OCI-LY1 (cell line): ENCODE measurements at regions not wholly inside any gene's neighbourhood (a gene's known extent, or its start where the extent isn't known, plus 50 kb on each side); places are given as distances from the start of the nearest gene placed in this dataset.

Experiments
- H2AFZ ChIP-seq: fragments of 200-600 bp; sonication (generic), shearing (Covaris generic); 2 replicates; pipeline ENCODE4 v1.6.0; 2014; ENCODE audit warnings: antibody characterized with exemption, mild to moderate bottlenecking, low read length
- H3F3A ChIP-seq: fragments of 200-600 bp; sonication (generic), shearing (Covaris generic); 2 replicates; pipeline ENCODE4 v1.6.0; 2014; ENCODE audit warnings: mild to moderate bottlenecking, antibody characterized with exemption, low read length, moderate library complexity; ENCODE audit not compliant: insufficient read depth
- H3K27ac ChIP-seq: fragments of 200-600 bp; sonication (generic); 2 replicates; pipeline ENCODE4 v1.5.1; 2014; ENCODE audit warnings: low read length, mixed run types, mild to moderate bottlenecking, low read depth; ENCODE audit not compliant: poor library complexity, severe bottlenecking
- H3K27me3 ChIP-seq: fragments of 200-600 bp; sonication (generic); 2 replicates; pipeline ENCODE4 v1.6.0; 2014; ENCODE audit warnings: antibody characterized with exemption, mild to moderate bottlenecking, low read length, moderate library complexity; ENCODE audit not compliant: insufficient read depth
- H3K36me3 ChIP-seq: fragments of 200-600 bp; sonication (generic); 2 replicates; pipeline ENCODE4 v1.6.1; 2014; ENCODE audit warnings: mild to moderate bottlenecking, antibody characterized with exemption, low read length, moderate library complexity, mixed read lengths; ENCODE audit not compliant: insufficient read depth
- H3K4me1 ChIP-seq: fragments of 200-600 bp; sonication (generic); 2 replicates; pipeline ENCODE4 v1.5.1; 2014; ENCODE audit warnings: mild to moderate bottlenecking, low read length, moderate library complexity; ENCODE audit not compliant: insufficient read depth, severe bottlenecking
- H3K4me2 ChIP-seq: fragments of 200-600 bp; sonication (generic), shearing (Covaris generic); 2 replicates; pipeline ENCODE4 v1.6.1; 2014; ENCODE audit warnings: low read length
- H3K4me3 ChIP-seq: fragments of 200-600 bp; sonication (generic); 2 replicates; pipeline ENCODE4 v1.5.1; 2014; ENCODE audit warnings: low read length, low read depth, mild to moderate bottlenecking, mixed read lengths; ENCODE audit not compliant: poor library complexity, severe bottlenecking
- H3K79me2 ChIP-seq: fragments of 200-600 bp; shearing (Covaris generic); 2 replicates; pipeline ENCODE4 v1.6.1; 2016; ENCODE audit warnings: mixed run types, low read length, mixed read lengths; ENCODE audit not compliant: insufficient read depth
- H3K9ac ChIP-seq: fragments of 200-600 bp; sonication (generic), shearing (Covaris generic); 2 replicates; pipeline ENCODE4 v1.6.1; 2014; ENCODE audit warnings: mild to moderate bottlenecking, low read length, mixed read lengths
- H3K9me2 ChIP-seq: fragments of 200-600 bp; sonication (generic), shearing (Covaris generic); 2 replicates; pipeline ENCODE4 v1.6.1; 2014; ENCODE audit warnings: low read depth, mild to moderate bottlenecking, low read length, mixed read lengths
- H3K9me3 ChIP-seq: fragments of 200-600 bp; shearing (Covaris generic); 2 replicates; pipeline ENCODE4 v1.6.1; 2014; ENCODE audit warnings: low read length, mixed read lengths
- H4K20me1 ChIP-seq: fragments of 200-600 bp; sonication (generic), shearing (Covaris generic); 2 replicates; pipeline ENCODE4 v1.6.0; 2016; ENCODE audit warnings: mild to moderate bottlenecking, low read length; ENCODE audit not compliant: insufficient read depth
- EZH2 ChIP-seq: fragments of 200-600 bp; sonication (generic), shearing (Covaris generic); IDR thresholded peaks from 2 replicates; pipeline ENCODE4 v1.8.0; 2017; ENCODE audit warnings: borderline replicate concordance, mixed run types, mild to moderate bottlenecking, antibody characterized with exemption, low read length, moderate library complexity, mixed read lengths
- TF ChIP-seq, protein P1 (sequence below): fragments of 200-600 bp; sonication (generic), shearing (Covaris generic); IDR thresholded peaks from 2 replicates; pipeline ENCODE4 v1.5.1; 2017; ENCODE audit warnings: mild to moderate bottlenecking, antibody characterized with exemption, low read length, moderate library complexity, mixed read lengths

DNA sequence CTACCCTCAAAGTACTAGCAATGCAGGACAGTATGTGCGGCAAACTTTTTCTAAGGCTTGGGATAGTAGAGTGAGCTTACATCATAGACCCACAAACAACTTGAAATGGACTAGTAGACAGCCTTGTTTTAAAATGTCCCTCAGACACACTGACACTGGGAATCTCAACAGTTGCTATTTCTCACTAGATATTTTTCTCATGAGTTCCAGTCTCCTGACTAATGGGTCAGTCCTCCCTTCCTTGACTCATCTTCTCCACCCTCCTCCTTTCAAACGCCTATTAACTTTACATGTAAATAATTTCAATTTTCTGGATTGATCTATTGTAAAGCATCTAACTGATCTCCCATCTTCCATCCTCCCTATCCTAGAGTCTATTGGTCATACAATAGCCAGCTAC lies 308.3 kb upstream of the PREP start:
- Histone ChIP-seq H3F3A (no peaks in the 10 kb centered on the region), H3K4me2 (no peak overlapping the region), H4K20me1 (no peaks in the 10 kb centered on the region), H3K79me2 (no peaks in the 10 kb centered on the region), H2AFZ (no peak overlapping the region), H3K4me3 (no peak overlapping the region), H3K4me1 (no peaks in the 10 kb centered on the region), H3K9me3 (0 out of 2 replicates have a peak, but pooled peaks cover 3% of the 10 kb centered on the region), H3K27me3 (no peaks in the 10 kb centered on the region), H3K9ac (no peak overlapping the region), H3K9me2 (no peaks in the 10 kb centered on the region), H3K27ac (no peak overlapping the region), H3K36me3 (no peaks in the 10 kb centered on the region)
- no peak for TF ChIP-seq EZH2
- TF ChIP-seq, protein P1, sequence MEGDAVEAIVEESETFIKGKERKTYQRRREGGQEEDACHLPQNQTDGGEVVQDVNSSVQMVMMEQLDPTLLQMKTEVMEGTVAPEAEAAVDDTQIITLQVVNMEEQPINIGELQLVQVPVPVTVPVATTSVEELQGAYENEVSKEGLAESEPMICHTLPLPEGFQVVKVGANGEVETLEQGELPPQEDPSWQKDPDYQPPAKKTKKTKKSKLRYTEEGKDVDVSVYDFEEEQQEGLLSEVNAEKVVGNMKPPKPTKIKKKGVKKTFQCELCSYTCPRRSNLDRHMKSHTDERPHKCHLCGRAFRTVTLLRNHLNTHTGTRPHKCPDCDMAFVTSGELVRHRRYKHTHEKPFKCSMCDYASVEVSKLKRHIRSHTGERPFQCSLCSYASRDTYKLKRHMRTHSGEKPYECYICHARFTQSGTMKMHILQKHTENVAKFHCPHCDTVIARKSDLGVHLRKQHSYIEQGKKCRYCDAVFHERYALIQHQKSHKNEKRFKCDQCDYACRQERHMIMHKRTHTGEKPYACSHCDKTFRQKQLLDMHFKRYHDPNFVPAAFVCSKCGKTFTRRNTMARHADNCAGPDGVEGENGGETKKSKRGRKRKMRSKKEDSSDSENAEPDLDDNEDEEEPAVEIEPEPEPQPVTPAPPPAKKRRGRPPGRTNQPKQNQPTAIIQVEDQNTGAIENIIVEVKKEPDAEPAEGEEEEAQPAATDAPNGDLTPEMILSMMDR: no peak

DNA sequence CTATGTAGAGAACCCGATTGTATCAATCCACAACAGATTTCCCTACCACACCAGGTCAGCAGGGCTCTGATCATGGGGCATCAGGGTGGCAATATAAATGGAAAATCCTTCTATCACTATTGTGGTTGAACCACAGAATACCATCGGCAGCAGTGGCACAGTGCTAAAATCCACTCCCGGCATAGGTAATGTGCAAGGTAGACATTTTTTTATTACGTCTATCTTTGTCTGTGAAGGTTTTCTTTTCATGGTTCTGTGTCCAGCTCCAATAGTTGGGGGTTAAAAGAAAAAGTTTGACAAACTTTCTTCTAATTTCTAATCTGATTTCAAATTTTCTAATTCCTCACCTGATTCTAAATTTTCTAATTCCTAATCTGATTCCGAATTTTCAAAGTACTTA lies 302.7 kb upstream of the PREP start:
- Histone ChIP-seq H3K79me2 (no peaks in the 10 kb centered on the region), H2AFZ (no peak overlapping the region), H3K9me3 (no peaks in the 10 kb centered on the region), H3K36me3 (no peaks in the 10 kb centered on the region), H3K9ac (no peak overlapping the region), H3K4me1 (no peaks in the 10 kb centered on the region), H3K9me2 (no peaks in the 10 kb centered on the region), H3K27ac (no peak overlapping the region), H3K4me2 (no peak overlapping the region), H3K27me3 (no peaks in the 10 kb centered on the region), H3F3A (no peaks in the 10 kb centered on the region), H3K4me3 (no peak overlapping the region), H4K20me1 (no peaks in the 10 kb centered on the region)
- TF ChIP-seq, protein P1: no peak
- no peak for TF ChIP-seq EZH2

DNA sequence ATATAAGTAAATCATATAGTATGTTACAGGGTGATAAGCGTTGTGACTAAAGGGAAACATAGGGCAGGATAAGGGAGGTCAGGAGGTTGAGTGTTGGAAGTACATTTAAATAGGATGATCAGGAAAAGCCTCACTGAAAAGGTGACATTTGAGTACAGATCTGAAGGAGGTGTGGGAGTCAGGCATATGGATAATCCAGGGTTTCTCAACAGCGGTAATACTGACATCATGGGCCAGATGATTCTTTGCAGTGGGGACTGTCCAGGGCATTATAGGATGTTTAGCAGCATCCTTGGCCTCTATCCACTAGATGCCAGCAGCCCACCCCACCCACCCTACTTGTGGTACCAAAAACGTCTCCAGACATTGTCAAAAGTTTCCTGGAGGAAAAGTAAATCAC lies 292.6 kb upstream of the PREP start:
- Histone ChIP-seq H3K79me2 (no peaks in the 10 kb centered on the region), H3K9me3 (no peaks in the 10 kb centered on the region), H3K27ac (no peak overlapping the region), H3K27me3 (no peaks in the 10 kb centered on the region), H3K9me2 (no peaks in the 10 kb centered on the region), H3K4me2 (no peak overlapping the region), H3F3A (no peaks in the 10 kb centered on the region), H3K9ac (no peak overlapping the region), H4K20me1 (no peaks in the 10 kb centered on the region), H3K36me3 (no peaks in the 10 kb centered on the region), H3K4me1 (peaks cover 10% of the 10 kb centered on the region), H3K4me3 (no peak overlapping the region), H2AFZ (no peak overlapping the region)
- TF ChIP-seq EZH2: no peak
- TF ChIP-seq, protein P1: no peak
